HUDEP-2 (cell line): ENCODE measurements at regions not wholly inside any gene's neighbourhood (a gene's known extent, or its start where the extent isn't known, plus 50 kb on each side); places are given as distances from the start of the nearest gene placed in this dataset.
A peak's percentile ranks its signal among the peaks of the same experiment; 100 is the strongest.
"Not testable (repeated sequence)": the region's sequence is repeated elsewhere in the genome, so short reads cannot be mapped to it uniquely, and the experiment has no call there.

Source experiments
- DNase-seq, 76 experiments: peaks; one replicate each; lab custom pipeline; 2025; ENCODE audit not compliant: unreplicated experiment in 76 of 76; lab: John Stamatoyannopoulos, UW

DNA sequence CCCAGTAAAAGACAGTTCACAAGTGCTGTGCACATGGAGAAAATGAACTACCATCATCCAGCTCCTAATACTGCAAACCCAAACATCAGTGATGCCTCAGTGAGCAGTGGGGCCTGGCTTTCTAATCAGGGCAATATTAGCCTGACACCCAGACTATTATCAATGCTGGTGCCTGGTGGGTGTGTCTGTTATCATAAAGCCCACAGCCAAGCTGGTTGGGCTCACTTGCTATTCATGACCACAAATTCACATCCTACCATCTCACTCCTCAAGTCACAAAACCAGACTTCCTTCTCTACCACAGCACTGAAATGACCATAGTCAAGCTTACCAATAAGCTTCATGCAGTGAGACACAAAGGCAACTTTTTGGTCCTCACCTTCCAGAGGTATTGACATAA is 180.8 kb upstream of the PLN start:
- peak in 13 of 76 experiments; percentile 7 to 70 (median 22) for DNase-seq

DNA sequence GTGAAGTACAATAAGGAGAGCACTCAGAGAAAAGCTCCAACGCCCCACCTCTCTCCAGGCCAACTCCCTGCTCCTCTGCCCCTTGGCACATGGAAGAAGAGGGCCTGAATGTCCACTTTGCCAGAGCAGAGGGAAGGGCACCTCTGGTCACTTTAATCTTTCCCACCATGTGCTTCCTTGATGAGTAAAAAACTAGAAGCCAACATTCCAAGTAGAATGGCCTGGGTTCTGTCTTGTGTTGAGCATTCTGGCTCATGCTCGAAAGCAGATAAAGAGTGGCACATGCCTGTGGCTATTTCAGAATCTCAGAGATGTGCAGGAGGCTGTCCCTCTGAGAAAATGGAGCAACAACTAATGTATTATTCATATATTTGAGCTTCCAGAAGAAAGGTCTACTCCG is 177.4 kb upstream of the PLN start:
- no peak for DNase-seq

DNA sequence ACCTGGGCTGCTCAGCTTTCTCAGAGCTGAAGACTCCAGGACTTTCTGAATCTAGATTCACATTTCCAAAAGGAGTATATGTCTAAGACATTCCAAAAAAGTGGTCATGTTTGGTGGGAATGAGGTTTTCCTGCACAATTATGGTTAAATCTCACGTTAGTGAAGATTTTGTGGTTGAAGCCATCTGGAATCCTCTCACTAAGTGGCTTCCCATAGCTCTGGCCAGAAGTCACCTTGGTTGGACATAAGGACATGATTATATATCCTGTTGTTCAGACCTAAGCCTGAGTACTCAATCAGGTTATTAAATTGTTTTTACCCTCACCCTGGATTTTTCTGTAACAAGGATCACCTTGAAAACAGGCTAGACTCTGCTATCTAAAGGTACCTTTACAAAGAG is 176.1 kb upstream of the PLN start:
- DNase-seq = no peak

DNA sequence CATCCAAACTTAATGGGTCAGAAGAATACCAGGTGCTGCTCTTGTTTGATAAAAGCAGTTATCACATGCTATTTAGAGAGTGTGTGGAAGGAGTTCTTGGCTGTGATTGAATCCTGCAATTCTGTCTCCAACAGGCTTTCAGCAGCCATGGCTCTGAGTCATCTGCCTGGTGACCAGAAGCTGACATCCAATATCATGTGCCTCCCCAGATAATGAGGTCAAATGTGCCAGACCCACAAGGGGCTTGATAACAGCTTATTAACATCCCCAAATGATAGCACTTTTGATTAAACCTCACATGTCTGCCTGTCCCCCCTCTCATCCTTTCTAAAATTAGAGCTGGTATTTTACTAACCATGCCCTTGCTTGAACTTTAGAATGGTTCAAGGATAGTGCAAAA is 175.7 kb upstream of the PLN start:
- no peak for DNase-seq

DNA sequence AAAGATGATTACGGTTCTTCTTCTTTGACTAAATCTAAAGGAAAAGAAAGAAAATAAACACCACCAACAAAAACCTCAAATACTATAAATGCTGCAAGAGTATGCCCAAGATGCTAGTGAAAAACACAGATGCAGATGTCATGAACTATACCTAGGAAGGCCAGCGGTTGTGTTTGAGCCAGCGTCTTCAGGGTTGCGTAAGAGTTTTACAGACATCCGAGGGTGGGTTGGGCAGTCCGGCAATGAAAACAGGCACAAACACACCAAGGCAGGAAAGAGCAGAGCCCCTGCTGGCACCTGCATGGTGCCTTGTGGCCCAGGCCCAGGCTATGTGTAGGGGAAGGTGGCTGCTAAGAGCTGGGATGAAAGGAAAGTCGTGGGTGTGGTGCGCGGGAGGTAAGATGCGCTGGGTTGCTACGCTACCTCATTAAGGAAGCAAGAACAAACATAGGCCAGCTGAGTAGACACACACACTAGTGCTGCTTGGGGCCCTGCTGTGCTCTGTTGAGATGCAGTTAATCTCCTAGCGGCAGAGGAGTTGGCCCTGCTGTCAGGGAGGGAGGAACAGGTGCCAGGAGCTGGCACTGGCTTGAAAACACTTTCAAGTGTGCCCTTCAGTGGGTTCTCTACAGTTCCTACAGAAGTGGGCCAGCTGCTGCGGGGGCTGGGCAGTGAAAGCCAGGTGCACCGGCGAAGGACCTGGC is 170.2 kb upstream of the PLN start:
- no peak for DNase-seq

DNA sequence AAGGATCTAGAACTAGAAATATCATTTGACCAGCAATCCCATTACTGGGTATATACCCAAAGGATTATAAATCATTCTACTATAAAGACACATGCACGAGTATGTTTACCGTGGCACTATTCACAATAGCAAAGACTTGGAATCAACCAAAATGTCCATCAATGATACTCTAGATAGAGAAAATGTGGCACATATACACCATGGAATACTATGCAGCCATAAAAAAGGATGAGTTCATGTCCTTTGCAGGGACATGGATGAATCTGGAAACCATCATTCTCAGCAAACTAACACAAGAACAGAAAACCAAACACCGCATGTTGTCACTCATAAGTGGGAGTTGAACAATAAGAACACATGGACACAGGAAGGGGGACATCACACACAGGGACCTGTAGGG is 167.5 kb upstream of the PLN start:
- not testable (repeated sequence) for DNase-seq

DNA sequence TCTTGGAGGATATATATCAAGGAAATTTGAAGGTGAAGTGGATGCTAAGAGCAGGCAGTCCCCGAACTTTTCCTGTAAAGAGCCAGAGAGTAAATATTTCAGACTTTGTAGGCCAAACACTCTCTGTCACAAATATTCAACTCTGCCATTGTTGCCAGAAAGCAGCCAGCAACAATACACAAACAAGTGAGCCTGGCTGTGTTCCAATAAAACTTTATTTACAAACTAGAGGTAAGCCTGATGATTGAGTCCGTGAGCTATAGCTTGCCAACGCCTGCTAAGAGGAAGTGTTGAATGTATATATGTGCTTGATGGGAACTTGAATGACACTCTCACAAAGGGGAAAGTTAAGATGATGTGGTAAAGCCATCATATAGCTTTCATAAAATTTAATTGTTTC is 166.0 kb upstream of the PLN start:
- DNase-seq = no peak

DNA sequence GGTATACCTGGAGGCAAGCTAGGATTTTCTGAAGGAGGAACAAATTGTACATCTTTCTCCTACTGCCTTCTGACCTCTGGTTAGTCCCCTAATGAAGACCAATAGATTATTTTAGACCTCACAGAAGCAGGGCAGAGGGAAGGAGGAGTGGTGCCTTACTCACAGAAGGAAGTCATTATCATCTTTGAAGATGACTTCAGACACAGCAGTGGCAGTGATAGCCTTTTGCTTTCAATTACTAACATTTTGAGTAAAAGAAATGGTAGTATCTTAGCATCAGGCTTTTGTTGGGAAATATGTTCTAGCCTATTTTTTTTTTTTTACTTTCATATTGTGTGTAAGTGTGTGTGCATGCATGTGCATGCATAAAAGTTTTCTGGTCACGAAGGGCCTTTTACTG is 164.2 kb upstream of the PLN start:
- DNase-seq = no peak

DNA sequence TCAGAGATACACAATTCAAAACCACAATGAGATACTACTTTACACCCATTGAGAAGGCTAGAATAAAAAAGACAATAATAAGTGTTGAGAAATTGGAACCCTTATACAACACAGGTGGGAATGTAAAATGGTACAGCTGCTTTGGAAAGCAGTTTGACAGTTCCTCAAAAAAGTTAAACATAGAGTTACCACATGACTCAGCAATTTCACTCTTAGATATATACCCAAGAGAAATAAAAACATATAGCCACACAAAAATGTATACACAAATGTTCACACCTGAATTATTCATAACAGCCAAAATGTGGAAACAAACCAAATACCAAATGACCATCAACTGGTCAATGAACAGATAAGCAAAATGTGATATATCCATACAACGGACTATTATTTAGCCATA is 161.1 kb upstream of the PLN start:
- DNase-seq = no peak

DNA sequence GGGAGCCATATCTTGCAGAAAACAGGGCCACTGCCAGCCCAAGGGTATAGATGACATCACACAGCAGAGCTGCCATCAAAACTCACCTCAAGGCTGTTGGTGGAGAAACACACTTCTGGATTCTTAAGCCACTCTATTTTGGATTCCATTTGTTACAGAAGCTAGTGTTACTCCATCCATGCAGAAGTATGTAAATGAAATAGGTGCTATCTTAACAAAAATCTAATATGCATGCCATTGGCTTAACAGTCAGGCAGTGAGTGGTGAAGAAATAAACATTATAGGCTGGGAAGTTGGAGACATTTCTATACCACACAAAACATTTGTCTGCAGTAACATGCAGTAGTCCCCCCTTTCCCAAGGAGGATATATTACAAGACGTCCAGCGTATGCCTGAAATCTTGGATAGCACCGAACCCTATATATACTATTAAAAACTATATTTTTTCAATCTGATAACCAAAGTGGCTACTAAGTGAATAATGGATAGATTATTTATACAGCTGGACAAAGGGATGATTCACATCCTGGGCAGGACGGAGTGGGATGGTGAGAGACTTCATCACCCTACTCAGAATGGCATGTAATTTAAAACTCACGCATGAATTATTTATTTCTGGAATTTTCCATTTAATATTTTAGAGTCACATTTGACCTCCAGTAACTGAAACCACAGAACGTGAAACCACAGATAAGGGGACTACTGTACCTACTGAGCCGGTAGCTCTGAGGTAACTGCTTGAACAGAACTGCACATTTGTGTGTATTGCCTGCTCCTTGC is 160.0 kb upstream of the PLN start:
- no peak for DNase-seq

DNA sequence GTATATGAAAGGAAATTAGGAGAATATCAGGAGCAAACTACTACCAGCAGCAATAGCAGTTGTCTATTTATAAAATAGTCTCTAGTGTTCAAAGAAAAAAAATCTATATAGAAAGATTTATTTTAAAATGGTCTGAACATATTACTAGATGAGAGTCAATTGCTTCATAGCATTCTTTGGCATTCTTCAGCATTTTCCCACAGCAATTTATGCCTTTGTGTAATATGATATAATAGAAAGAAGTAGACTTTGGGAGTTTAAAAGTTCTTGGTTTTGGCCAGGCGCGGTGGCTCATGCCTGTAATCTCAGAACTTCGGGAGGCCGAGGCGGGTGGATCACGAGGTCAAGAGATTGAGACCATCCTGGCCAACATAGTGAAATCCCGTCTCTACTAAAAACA is 157.0 kb upstream of the PLN start:
- DNase-seq = no peak

DNA sequence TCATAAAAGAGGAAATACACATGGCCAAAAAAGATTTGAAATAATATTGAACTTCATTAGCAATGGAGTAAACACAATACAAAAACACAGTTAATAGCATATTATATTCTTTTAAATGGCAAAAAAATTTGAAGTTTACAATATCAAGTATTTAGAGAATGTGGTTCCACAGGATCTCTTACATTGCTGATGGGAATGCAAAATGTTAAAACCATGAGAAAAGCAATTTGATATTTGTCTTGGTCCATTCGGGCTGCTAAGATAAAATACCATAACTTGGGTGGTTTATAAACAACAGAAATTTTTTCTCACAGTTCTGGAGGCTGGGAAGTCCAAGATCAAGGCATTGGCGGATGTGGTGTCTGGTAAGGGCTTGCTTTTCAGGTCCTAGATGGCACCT is 154.0 kb upstream of the PLN start:
- no peak for DNase-seq

DNA sequence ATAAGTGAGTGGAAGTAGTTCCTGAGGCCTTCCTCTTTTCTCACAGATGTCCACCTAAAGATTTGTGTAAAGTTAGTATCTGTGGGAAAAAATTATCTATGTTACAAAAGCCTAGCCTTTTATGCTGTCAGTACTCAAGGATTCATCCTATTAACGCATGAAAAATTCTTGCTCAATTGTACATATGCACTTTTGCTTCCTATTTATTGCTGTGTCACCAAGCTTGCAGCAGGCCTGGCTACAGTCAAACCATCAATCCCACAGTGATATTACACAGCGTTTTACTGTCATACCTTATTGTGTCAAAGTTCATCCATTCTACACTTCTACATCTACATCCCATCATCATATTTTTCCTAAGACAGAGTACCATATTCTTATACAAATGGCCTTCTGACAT is 151.1 kb upstream of the PLN start:
- no peak for DNase-seq

DNA sequence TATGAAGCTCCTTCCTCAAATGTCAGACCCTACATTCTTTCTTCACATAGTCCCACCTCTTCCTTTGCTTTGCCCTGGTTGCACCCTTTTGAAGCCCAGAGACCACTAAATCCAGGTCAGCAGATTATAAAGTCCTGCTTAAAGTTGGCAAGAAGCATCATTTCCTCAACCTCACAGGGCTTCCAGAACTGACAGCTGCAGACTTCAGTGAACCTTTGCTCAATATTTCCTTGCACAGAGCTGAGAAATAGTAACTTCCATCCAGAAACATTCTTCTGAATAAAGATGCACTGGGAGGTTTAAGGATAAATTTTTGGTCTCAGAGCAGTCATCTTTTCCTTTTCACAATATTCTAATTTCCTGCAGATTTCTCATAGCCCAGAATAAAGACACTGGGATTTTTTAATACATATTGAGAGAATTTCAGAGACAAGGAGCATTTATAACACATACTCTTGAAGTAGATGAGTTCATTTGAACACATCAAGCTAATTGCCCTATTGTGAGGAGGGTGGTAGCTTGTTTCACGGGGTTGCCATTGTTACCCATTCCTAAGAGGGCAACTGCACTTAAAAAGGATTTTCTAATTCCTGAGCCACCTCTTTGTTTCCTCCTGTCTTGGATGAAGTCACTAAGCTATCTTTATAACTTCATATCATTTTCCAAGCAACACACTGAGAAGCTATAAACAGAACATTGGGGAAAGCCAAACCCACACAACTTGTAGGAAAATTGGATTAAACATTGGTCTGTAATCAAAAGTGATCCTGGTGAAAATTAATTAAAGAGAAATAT is 150.2 kb upstream of the PLN start:
- DNase-seq = no peak

DNA sequence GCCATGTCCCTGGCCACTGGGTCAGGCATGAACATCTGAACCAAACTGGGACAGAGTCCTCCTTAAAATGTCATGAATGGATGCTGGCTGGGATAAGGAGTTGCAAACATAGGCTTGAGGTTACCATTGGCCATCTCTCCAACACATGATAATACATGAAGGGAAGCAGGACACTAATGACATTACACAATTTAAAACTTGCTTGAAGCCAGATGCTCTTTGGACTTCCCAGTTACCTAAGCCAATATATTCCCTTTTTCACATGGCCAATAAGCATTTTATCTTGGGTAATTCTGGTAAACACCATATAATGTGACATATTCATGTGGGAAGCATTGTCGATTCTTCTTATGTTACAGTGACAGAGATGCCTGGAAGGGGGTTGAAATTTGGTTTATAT is 148.0 kb upstream of the PLN start:
- DNase-seq = no peak

DNA sequence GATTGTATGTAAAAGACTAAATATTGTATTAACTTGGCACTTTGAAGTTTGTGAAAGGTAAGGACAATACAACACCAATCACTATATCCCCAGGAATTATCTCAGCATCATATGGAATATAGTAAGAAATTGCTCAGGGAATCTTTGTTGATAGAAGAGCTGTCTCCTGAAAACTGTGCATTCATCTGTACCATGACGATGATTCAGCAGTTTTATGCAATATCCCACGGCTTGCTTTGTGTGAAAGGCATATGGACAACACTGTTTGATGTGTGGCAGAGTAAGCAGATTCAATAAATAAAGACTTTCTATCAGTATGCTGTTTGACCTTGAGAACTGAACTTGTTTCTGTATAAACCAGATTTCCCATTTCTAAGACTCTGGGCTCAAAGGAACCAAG is 147.5 kb upstream of the PLN start:
- DNase-seq = no peak

DNA sequence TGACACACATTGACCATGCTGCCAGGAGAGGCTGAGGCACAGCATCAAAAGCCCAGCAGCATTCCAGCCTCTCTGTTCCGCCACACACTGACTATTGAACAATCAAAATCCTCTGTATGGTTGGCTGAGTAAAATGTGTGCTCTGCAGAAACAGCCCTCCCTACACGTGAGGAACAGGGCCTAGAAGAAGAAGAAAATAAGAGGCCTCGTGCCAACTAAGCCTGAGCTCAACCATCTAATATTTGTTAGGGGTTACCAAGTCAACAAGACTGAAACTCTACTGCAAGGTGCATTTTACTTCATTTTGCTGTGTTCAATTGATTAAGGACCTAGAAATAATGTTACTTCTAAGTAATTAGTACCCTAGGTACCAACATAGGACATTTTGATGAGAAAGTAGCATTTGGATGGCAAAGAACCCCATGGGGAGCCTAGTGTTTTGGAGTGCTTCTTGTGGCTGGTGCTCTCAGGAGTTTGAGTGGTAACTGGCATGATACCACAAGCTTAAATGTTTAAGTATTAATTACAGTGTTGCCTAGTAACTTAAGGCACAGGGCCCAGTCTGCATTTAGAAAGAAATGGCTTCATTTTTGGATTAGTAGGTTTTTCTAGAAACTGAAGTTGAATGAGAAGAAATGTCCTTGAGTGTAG is 146.6 kb upstream of the PLN start:
- DNase-seq = no peak

DNA sequence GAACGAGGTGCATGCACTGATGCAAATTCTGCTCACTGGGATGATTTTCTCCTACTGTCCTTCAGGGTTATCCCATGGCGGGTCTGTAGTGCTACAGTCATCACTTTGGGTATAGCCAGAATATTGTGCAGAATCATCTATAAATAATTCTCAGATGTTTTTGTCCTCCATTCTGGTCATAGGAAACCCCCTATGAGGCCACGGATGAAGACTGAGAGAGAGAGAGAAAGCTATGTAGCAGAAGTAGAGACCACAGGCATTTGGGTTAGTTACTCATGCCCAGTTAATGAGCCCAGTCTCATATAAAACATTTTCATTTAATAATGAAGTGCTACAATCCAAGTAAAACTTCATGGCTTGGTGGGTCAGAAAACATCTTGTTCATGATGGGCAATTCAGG is 145.1 kb upstream of the PLN start:
- DNase-seq = no peak

DNA sequence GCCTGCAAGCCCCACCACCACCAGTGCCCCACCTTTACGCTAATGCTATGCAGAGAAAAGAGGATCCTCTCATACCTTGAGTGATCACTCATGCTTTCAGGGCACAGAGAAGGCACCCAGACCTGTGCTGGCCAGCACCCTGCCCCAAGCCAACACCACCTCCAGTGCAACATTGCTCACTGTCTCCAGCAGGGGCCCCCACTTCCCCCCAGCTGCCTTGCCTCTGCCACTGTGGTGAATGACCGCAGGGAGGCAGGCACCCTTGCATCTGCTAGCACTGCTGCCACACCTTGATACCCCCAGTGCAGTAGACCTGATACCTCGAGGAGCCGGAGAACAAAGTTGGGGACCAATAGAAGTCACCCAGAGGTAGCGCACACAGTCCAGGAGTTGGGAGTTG is 139.2 kb upstream of the PLN start:
- peak in 2 of 76 experiments; percentile 6 to 19 for DNase-seq

DNA sequence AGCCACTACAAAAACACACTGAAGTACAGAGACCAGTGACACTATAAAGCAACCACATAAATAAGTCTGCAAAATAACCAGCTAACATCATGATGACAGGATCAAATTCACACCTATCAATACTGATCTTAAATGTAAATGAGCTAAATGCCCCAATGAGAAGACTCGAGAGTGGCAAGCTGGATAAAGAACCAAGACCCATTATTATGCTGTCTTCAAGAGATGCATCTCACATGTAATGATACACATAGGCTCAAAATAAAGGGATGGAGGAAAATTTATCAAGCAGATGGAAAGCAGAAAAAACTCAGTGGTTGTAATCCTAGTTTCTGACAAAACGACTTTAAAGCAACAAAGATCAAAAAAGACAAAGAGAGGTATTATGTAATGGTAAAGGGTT is 138.1 kb upstream of the PLN start:
- DNase-seq = no peak
